HCT116 (cell line): ENCODE measurements at regions not wholly inside any gene's neighbourhood (a gene's known extent, or its start where the extent isn't known, plus 50 kb on each side); places are given as distances from the start of the nearest gene placed in this dataset.

Source experiments
- ATAC-seq: fragments of 200-7000 bp; cut with Tn5 transposase; 2 replicates; pipeline ENCODE4 v1.9.1; 2020; ENCODE audit warnings: mild to moderate bottlenecking, moderate library complexity
- BruUV-seq: library from RNA; stranded (reverse); fragments of 400-500 nt; replicated peaks from 2 replicates; lab custom pipeline; 2021; lab: Mats Ljungman, UMichigan
- CTCF ChIA-PET: fragments of 300-600 bp; sonication (Branson Sonifier 250); formaldehyde crosslinking; loops from one replicate; lab custom pipeline; 2021; ENCODE audit warnings: antibody characterized with exemption; lab: Charles Lee
- POLR2A ChIA-PET: fragments of 300-600, 350-600 bp; sonication (Branson Sonifier 250); formaldehyde crosslinking; loops from one replicate; lab custom pipeline; 2021; ENCODE audit warnings: antibody characterized with exemption; lab: Charles Lee
- RAD21 ChIA-PET, 2 experiments: fragments of 300-600 bp; sonication (Branson Sonifier 250); formaldehyde crosslinking; loops; one replicate each; lab custom pipeline; 2023; ENCODE audit warnings: low total read pairs in 2 of 2; ENCODE audit not compliant: uncharacterized antibody in 2 of 2, unreplicated experiment in 2 of 2, low non-redundant PET in 1 of 2; lab: Charles Lee
- DNase-seq: peaks from one replicate; pipeline ENCODE4 v3.0.0-alpha.2; 2010; ENCODE audit warnings: low read depth, low spot score
- H2AFZ ChIP-seq: fragments of 200-600 bp; shearing (Covaris generic), sonication (generic); 2 replicates; pipeline ENCODE4 v1.6.1; 2017; ENCODE audit warnings: low read depth, mixed run types, mixed read lengths, antibody characterized with exemption, low read length; ENCODE audit not compliant: poor library complexity, severe bottlenecking
- H3K27ac ChIP-seq: 2 replicates; pipeline ENCODE4 v1.5.1; 2012; ENCODE audit warnings: low read depth, low read length
- H3K27me3 ChIP-seq: fragments of 200-600 bp; sonication (generic); 2 replicates; pipeline ENCODE4 v1.6.1; 2016; ENCODE audit warnings: mixed run types, low read length, mixed read lengths; ENCODE audit not compliant: insufficient read depth
- H3K36me3 ChIP-seq, 2 experiments: fragments of 200-500 bp in 1 of 2; fragments of 200-600 bp in 1 of 2; sonication (Bioruptor generic) in 1 of 2; sonication (generic) in 1 of 2; 2 replicates each; pipeline versions ENCODE4 v1.5.1 to v1.6.1; 2014 to 2016; ENCODE audit warnings: low read length in 2 of 2, inconsistent platforms in 1 of 2, mixed read lengths in 1 of 2, mixed run types in 1 of 2; ENCODE audit not compliant: insufficient read depth in 2 of 2, control insufficient read depth in 1 of 2
- H3K4me1 ChIP-seq, 2 experiments: fragments of 200-600 bp in 1 of 2; sonication (generic) in 1 of 2; 2 replicates each; pipeline versions ENCODE4 v1.5.1 to v1.6.1; 2012 to 2017; ENCODE audit warnings: low read length in 2 of 2, inconsistent platforms in 1 of 2, mild to moderate bottlenecking in 1 of 2, mixed read lengths in 1 of 2, mixed run types in 1 of 2, moderate library complexity in 1 of 2; ENCODE audit not compliant: insufficient read depth in 2 of 2, control insufficient read depth in 1 of 2
- H3K4me2 ChIP-seq: fragments of 200-600 bp; sonication (generic); 2 replicates; pipeline ENCODE4 v1.6.1; 2017; ENCODE audit warnings: mixed run types, low read length, mixed read lengths
- H3K4me3 ChIP-seq, 2 experiments: fragments of 200-600 bp in 1 of 2; sonication (generic) in 1 of 2; replicated peaks in 1 of 2; 2 replicates each; pipeline ENCODE4 v1.5.1; 2011 to 2016; ENCODE audit warnings: low read length in 2 of 2, control low read depth in 1 of 2, low read depth in 1 of 2, mild to moderate bottlenecking in 1 of 2, mixed read lengths in 1 of 2, mixed run types in 1 of 2
- H3K79me2 ChIP-seq: fragments of 200-600 bp; sonication (generic); 2 replicates; pipeline ENCODE4 v1.6.1; 2017; ENCODE audit warnings: mild to moderate bottlenecking, mixed run types, low read length, moderate library complexity, mixed read lengths; ENCODE audit not compliant: insufficient read depth
- H3K9ac ChIP-seq: fragments of 200-600 bp; sonication (generic); 2 replicates; pipeline ENCODE4 v1.6.1; 2016; ENCODE audit warnings: low read length, mixed read lengths
- H3K9me2 ChIP-seq: fragments of 200-600 bp; sonication (generic), shearing (Covaris generic); 2 replicates; pipeline ENCODE4 v1.6.1; 2017; ENCODE audit warnings: mixed run types, mild to moderate bottlenecking, moderate library complexity; ENCODE audit not compliant: insufficient read depth
- H3K9me3 ChIP-seq, 2 experiments: fragments of 200-500 bp in 1 of 2; fragments of 200-600 bp in 1 of 2; sonication (Bioruptor generic) in 1 of 2; sonication (generic) in 1 of 2; 2 replicates each; pipeline ENCODE4 v1.6.1; 2014 to 2017; ENCODE audit warnings: low read length in 2 of 2, mixed read lengths in 2 of 2, inconsistent platforms in 1 of 2, low read depth in 1 of 2, mild to moderate bottlenecking in 1 of 2, mixed run types in 1 of 2, moderate library complexity in 1 of 2; ENCODE audit not compliant: control insufficient read depth in 1 of 2, insufficient read depth in 1 of 2
- H4K20me1 ChIP-seq: fragments of 200-600 bp; sonication (generic), shearing (Covaris generic); 2 replicates; pipeline ENCODE4 v1.6.1; 2017; ENCODE audit warnings: mixed run types, mild to moderate bottlenecking, moderate library complexity; ENCODE audit not compliant: insufficient read depth
- CEBPB ChIP-seq: IDR thresholded peaks from 2 replicates; pipeline ENCODE4 v1.6.1; 2012; ENCODE audit warnings: low read depth
- EGR1 ChIP-seq: IDR thresholded peaks from 2 replicates; pipeline ENCODE4 v1.6.1; 2012; ENCODE audit warnings: low read depth
- EZH2 ChIP-seq: fragments of 200-600 bp; sonication (generic); IDR thresholded peaks from 2 replicates; pipeline ENCODE4 v1.6.1; 2017; ENCODE audit warnings: antibody characterized with exemption, mixed run types
- EZH2phosphoT487 ChIP-seq: fragments of 200-600 bp; IDR thresholded peaks from 2 replicates; pipeline ENCODE4 v1.6.1; 2018; ENCODE audit warnings: antibody characterized with exemption, borderline replicate concordance
- FOSL1 ChIP-seq: IDR thresholded peaks from 2 replicates; pipeline ENCODE4 v1.6.1; 2012; ENCODE audit warnings: low read depth
- JUND ChIP-seq: IDR thresholded peaks from 2 replicates; pipeline ENCODE4 v1.6.1; 2012
- POLR2AphosphoS5 ChIP-seq: IDR thresholded peaks from 2 replicates; pipeline ENCODE4 v1.6.1; 2011; ENCODE audit warnings: mild to moderate bottlenecking, low read depth, low read length, moderate library complexity
- RAD21 ChIP-seq: IDR thresholded peaks from 2 replicates; pipeline ENCODE4 v1.6.1; 2012; ENCODE audit warnings: low read depth, mild to moderate bottlenecking
- SP1 ChIP-seq: IDR thresholded peaks from 2 replicates; pipeline ENCODE4 v1.6.1; 2012; ENCODE audit warnings: low read depth
- SRF ChIP-seq: IDR thresholded peaks from 2 replicates; pipeline ENCODE4 v1.6.1; 2012; ENCODE audit warnings: low read depth
- TCF7L2 ChIP-seq: IDR thresholded peaks from 2 replicates; pipeline ENCODE4 v1.7.0; 2011; ENCODE audit warnings: borderline replicate concordance, inconsistent platforms; ENCODE audit not compliant: insufficient read depth, insufficient read length; ENCODE audit errors: extremely low read depth
- YY1 ChIP-seq: IDR thresholded peaks from 2 replicates; pipeline ENCODE4 v1.6.1; 2011; ENCODE audit warnings: low read length, low read depth, moderate library complexity, mild to moderate bottlenecking; ENCODE audit not compliant: insufficient replicate concordance; ENCODE audit errors: extremely low read depth
- ZFX ChIP-seq: fragments of 450-650 bp; IDR thresholded peaks from 2 replicates; pipeline ENCODE4 v1.6.1; 2017
- ZNF274 ChIP-seq: fragments of 200-500 bp; sonication (Bioruptor generic); IDR thresholded peaks from 2 replicates; pipeline ENCODE4 v1.6.1; 2014; ENCODE audit warnings: mild to moderate bottlenecking, low read depth, low read length, inconsistent platforms
- intact Hi-C: fragments of 100-400 bp; cut with micrococcal nuclease; formaldehyde crosslinking; loops from 2 replicates; pipeline ENCODE4 v1.10.0; 2022
- TF ChIP-seq, protein P1 (sequence below), 3 experiments: fragments of 200-600 bp in 1 of 3; sonication (generic) in 1 of 3; IDR thresholded peaks in 2 of 3; conservative IDR thresholded peaks in 1 of 3; 2 replicates each; pipeline ENCODE4 v1.5.1; 2012 to 2017; ENCODE audit warnings: low read depth in 2 of 3, low read length in 2 of 3, antibody characterized with exemption in 1 of 3, borderline replicate concordance in 1 of 3, control low read depth in 1 of 3, mild to moderate bottlenecking in 1 of 3, mixed read lengths in 1 of 3, mixed run types in 1 of 3, moderate library complexity in 1 of 3; ENCODE audit not compliant: insufficient read depth in 1 of 3
- TF ChIP-seq, protein P2 (sequence below): IDR thresholded peaks from 2 replicates; pipeline ENCODE4 v1.6.1; 2012
- TF ChIP-seq, protein P3 (sequence below): IDR thresholded peaks from 2 replicates; pipeline ENCODE4 v1.6.1; 2012
- TF ChIP-seq, protein P4 (sequence below): IDR thresholded peaks from 2 replicates; pipeline ENCODE4 v1.6.1; 2011; ENCODE audit warnings: mild to moderate bottlenecking, low read length, moderate library complexity; ENCODE audit not compliant: insufficient replicate concordance; ENCODE audit errors: extremely low read depth
- TF ChIP-seq, protein P5 (sequence below): IDR thresholded peaks from 2 replicates; pipeline ENCODE4 v1.6.1; 2012; ENCODE audit warnings: low read depth

DNA sequence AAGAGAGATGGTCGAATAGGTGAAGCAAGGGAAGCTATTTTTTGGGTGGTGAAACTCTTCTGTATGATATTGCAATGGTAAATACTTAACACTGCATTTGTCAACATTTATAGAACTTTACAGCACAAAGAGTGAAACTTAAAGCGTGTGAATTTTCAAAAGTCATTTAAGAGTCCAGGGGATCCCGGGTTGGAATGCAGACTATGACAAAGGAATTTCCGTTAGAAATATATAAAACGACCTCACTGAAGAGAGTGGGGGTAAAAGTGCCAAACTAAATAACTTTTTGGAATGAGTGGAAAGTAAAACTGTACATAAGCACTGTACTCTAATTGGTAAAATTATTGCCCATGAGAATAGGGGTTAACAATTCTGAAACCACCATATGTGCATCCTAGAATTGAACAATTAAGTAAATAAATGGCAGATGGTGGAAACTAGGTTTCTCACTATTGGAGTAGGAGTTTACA lies 191.0 kb upstream of the FN1 start:
- Histone ChIP-seq H3K4me1 (no peaks in the 10 kb centered on the region), H4K20me1 (no peaks in the 10 kb centered on the region), H3K9me2 (no peaks in the 10 kb centered on the region), H2AFZ (no peak overlapping the region), H3K4me3 (no peak overlapping the region), H3K27me3 (no peaks in the 10 kb centered on the region), H3K9ac (no peak overlapping the region), H3K4me2 (no peak overlapping the region), H3K36me3 (no peaks in the 10 kb centered on the region), H3K27ac (no peak overlapping the region), H3K9me3 (no peaks in the 10 kb centered on the region), H3K79me2 (no peaks in the 10 kb centered on the region)
- RAD21 ChIA-PET, result no interaction called here
- CTCF ChIA-PET, result interaction anchor here (1.1 kb wide), 1 partner anchor 9 kb away, joined by 3 read pairs; no protein-coding TSS in a partner anchor
- TF ChIP-seq CEBPB, result no peak
- TF ChIP-seq ZFX, result no peak
- TF ChIP-seq, protein P1, sequence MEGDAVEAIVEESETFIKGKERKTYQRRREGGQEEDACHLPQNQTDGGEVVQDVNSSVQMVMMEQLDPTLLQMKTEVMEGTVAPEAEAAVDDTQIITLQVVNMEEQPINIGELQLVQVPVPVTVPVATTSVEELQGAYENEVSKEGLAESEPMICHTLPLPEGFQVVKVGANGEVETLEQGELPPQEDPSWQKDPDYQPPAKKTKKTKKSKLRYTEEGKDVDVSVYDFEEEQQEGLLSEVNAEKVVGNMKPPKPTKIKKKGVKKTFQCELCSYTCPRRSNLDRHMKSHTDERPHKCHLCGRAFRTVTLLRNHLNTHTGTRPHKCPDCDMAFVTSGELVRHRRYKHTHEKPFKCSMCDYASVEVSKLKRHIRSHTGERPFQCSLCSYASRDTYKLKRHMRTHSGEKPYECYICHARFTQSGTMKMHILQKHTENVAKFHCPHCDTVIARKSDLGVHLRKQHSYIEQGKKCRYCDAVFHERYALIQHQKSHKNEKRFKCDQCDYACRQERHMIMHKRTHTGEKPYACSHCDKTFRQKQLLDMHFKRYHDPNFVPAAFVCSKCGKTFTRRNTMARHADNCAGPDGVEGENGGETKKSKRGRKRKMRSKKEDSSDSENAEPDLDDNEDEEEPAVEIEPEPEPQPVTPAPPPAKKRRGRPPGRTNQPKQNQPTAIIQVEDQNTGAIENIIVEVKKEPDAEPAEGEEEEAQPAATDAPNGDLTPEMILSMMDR (IDR thresholded peaks at IDR 0.05 in 2 of 3, conservative IDR thresholded peaks at IDR 0.05 in 1 of 3; ENCODE audit: borderline replicate concordance in 1 of 3, insufficient read depth in 1 of 3, low read depth in 2 of 3, low read length in 2 of 3), result no peak
- no peak for TF ChIP-seq SRF
- TF ChIP-seq JUND, result no peak
- no peak for TF ChIP-seq FOSL1
- TF ChIP-seq EGR1, result no peak
- TF ChIP-seq, protein P2, sequence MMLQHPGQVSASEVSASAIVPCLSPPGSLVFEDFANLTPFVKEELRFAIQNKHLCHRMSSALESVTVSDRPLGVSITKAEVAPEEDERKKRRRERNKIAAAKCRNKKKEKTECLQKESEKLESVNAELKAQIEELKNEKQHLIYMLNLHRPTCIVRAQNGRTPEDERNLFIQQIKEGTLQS, result no peak
- no peak for TF ChIP-seq ZNF274
- TF ChIP-seq YY1, result no peak
- no peak for TF ChIP-seq EZH2phosphoT487
- TF ChIP-seq TCF7L2, result no peak
- no peak for TF ChIP-seq RAD21
- TF ChIP-seq, protein P3, sequence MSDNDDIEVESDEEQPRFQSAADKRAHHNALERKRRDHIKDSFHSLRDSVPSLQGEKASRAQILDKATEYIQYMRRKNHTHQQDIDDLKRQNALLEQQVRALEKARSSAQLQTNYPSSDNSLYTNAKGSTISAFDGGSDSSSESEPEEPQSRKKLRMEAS, result no peak
- no peak for TF ChIP-seq POLR2AphosphoS5
- TF ChIP-seq, protein P4, sequence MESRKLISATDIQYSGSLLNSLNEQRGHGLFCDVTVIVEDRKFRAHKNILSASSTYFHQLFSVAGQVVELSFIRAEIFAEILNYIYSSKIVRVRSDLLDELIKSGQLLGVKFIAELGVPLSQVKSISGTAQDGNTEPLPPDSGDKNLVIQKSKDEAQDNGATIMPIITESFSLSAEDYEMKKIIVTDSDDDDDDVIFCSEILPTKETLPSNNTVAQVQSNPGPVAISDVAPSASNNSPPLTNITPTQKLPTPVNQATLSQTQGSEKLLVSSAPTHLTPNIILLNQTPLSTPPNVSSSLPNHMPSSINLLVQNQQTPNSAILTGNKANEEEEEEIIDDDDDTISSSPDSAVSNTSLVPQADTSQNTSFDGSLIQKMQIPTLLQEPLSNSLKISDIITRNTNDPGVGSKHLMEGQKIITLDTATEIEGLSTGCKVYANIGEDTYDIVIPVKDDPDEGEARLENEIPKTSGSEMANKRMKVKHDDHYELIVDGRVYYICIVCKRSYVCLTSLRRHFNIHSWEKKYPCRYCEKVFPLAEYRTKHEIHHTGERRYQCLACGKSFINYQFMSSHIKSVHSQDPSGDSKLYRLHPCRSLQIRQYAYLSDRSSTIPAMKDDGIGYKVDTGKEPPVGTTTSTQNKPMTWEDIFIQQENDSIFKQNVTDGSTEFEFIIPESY, result no peak
- TF ChIP-seq, protein P5, sequence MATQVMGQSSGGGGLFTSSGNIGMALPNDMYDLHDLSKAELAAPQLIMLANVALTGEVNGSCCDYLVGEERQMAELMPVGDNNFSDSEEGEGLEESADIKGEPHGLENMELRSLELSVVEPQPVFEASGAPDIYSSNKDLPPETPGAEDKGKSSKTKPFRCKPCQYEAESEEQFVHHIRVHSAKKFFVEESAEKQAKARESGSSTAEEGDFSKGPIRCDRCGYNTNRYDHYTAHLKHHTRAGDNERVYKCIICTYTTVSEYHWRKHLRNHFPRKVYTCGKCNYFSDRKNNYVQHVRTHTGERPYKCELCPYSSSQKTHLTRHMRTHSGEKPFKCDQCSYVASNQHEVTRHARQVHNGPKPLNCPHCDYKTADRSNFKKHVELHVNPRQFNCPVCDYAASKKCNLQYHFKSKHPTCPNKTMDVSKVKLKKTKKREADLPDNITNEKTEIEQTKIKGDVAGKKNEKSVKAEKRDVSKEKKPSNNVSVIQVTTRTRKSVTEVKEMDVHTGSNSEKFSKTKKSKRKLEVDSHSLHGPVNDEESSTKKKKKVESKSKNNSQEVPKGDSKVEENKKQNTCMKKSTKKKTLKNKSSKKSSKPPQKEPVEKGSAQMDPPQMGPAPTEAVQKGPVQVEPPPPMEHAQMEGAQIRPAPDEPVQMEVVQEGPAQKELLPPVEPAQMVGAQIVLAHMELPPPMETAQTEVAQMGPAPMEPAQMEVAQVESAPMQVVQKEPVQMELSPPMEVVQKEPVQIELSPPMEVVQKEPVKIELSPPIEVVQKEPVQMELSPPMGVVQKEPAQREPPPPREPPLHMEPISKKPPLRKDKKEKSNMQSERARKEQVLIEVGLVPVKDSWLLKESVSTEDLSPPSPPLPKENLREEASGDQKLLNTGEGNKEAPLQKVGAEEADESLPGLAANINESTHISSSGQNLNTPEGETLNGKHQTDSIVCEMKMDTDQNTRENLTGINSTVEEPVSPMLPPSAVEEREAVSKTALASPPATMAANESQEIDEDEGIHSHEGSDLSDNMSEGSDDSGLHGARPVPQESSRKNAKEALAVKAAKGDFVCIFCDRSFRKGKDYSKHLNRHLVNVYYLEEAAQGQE, result no peak
- TF ChIP-seq SP1, result no peak
- TF ChIP-seq EZH2, result no peak
- DNase-seq (no peak), ATAC-seq (no peak)
- POLR2A ChIA-PET, result no interaction called here
- no TSS peak for BruUV-seq
- intact Hi-C loops, result no loop called here
